ENCODE measurements at regions not wholly inside any gene's neighbourhood (a gene's known extent, or its start where the extent isn't known, plus 50 kb on each side); places are given as distances from the start of the nearest gene placed in this dataset.

- TF ChIP-seq CTCF (IDR thresholded peaks at IDR 0.05), result no peak
- TF ChIP-seq POLR2A (IDR thresholded peaks at IDR 0.05), result no peak
Observed at GRCh38 chr16:60100371-60100770, 1366.3 kb upstream of the GOT2 start.

Measured in lower leg skin (tissue), 3 donors.